ENCODE measurements at regions not wholly inside any gene's neighbourhood (a gene's known extent, or its start where the extent isn't known, plus 50 kb on each side); places are given as distances from the start of the nearest gene placed in this dataset.
"Not testable (repeated sequence)": the region's sequence is repeated elsewhere in the genome, so short reads cannot be mapped to it uniquely, and the experiment has no call there.

- Mint-ChIP-seq H3K27ac (no peak overlapping the region), H3K4me3 (no peak overlapping the region), H3K36me3 (ENCODE audit: low read depth) (no peaks in the 10 kb centered on the region), H3K27me3 (no peaks in the 10 kb centered on the region), H3K9me3 (no peaks in the 10 kb centered on the region), H3K4me1 (ENCODE audit: low read depth) (no peaks in the 10 kb centered on the region)
- ATAC-seq: no peak
- ChIA-PET CTCF (no interaction called here), POLR2A (no interaction called here)
- TF ChIP-seq CTCF (IDR thresholded peaks at IDR 0.05): no peak
- intact Hi-C loops (cut with micrococcal nuclease): no loop called here
- DNase-seq: no peak
These were observed 446.7 kb upstream of the ACTBL2 start for GRCh38 chr5:57929271-57929670.

- intact Hi-C loops (cut with micrococcal nuclease): not testable (repeated sequence)
These were observed 440.5 kb upstream of the ACTBL2 start for GRCh38 chr5:57923094-57923493.

GRCh38 chr5:57917004-57917403, 434.4 kb upstream of the ACTBL2 start:
- no peak for TF ChIP-seq CTCF (IDR thresholded peaks at IDR 0.05)

More at GRCh38 chr5:57923094-57923493, 440.5 kb upstream of the ACTBL2 start:
- ATAC-seq; H3K9me3 Mint-ChIP-seq; H3K27ac Mint-ChIP-seq; POLR2A ChIA-PET; H3K4me1 Mint-ChIP-seq (ENCODE audit: low read depth); H3K36me3 Mint-ChIP-seq (ENCODE audit: low read depth); H3K4me3 Mint-ChIP-seq; CTCF ChIA-PET; DNase-seq; H3K27me3 Mint-ChIP-seq: not testable (repeated sequence)

GRCh38 chr5:57915536-57915935, 432.9 kb upstream of the ACTBL2 start:
- Mint-ChIP-seq H3K27me3 (peaks cover 3% of the 10 kb centered on the region), H3K4me3 (no peak overlapping the region), H3K4me1 (ENCODE audit: low read depth) (no peaks in the 10 kb centered on the region), H3K9me3 (no peaks in the 10 kb centered on the region), H3K27ac (no peak overlapping the region), H3K36me3 (ENCODE audit: low read depth) (no peaks in the 10 kb centered on the region)
- DNase-seq (no peak), ATAC-seq (no peak)
- ChIA-PET CTCF (no interaction called here), POLR2A (no interaction called here)
- no peak for TF ChIP-seq CTCF (IDR thresholded peaks at IDR 0.05)
- intact Hi-C loops (cut with micrococcal nuclease): no loop called here

More at GRCh38 chr5:57917004-57917403, 434.4 kb upstream of the ACTBL2 start:
- H3K9me3 Mint-ChIP-seq: no peaks in the 10 kb centered on the region
- no peak overlapping the region for H3K4me3 Mint-ChIP-seq
- ATAC-seq (no peak), DNase-seq (no peak)
- no peaks in the 10 kb centered on the region for H3K36me3 Mint-ChIP-seq (ENCODE audit: low read depth)
- no peak overlapping the region for H3K27ac Mint-ChIP-seq
- ChIA-PET CTCF (no interaction called here), POLR2A (no interaction called here)
- intact Hi-C loops (cut with micrococcal nuclease): no loop called here
- H3K27me3 Mint-ChIP-seq: peaks cover 3% of the 10 kb centered on the region
- H3K4me1 Mint-ChIP-seq (ENCODE audit: low read depth): no peaks in the 10 kb centered on the region

- ChIA-PET CTCF (interaction anchor here (1.8 kb wide), 1 partner anchor 9 kb away, joined by 5 read pairs; no protein-coding TSS in a partner anchor), POLR2A (no interaction called here)
- DNase-seq: no peak
- Mint-ChIP-seq H3K27ac (no peak overlapping the region), H3K9me3 (no peaks in the 10 kb centered on the region), H3K4me1 (ENCODE audit: low read depth) (no peaks in the 10 kb centered on the region), H3K27me3 (peaks cover 3% of the 10 kb centered on the region), H3K36me3 (ENCODE audit: low read depth) (no peaks in the 10 kb centered on the region), H3K4me3 (no peak overlapping the region)
- ATAC-seq: no peak
- TF ChIP-seq CTCF (IDR thresholded peaks at IDR 0.05): no peak
- intact Hi-C loops (cut with micrococcal nuclease): no loop called here
These were observed 428.8 kb upstream of the ACTBL2 start for GRCh38 chr5:57911438-57911837.

- intact Hi-C loops (cut with micrococcal nuclease): no loop called here
- no peak for TF ChIP-seq CTCF (IDR thresholded peaks at IDR 0.05)
- Mint-ChIP-seq H3K4me3 (no peak overlapping the region), H3K27me3 (peaks cover under 1% of the 10 kb centered on the region), H3K27ac (no peak overlapping the region), H3K36me3 (ENCODE audit: low read depth) (no peaks in the 10 kb centered on the region), H3K4me1 (ENCODE audit: low read depth) (no peaks in the 10 kb centered on the region), H3K9me3 (no peaks in the 10 kb centered on the region)
- DNase-seq (no peak), ATAC-seq (no peak)
- CTCF ChIA-PET: no interaction called here
- POLR2A ChIA-PET: no interaction called here
These were observed 424.1 kb upstream of the ACTBL2 start for GRCh38 chr5:57906671-57907070.
